AG10803 (cell line): ENCODE measurements at regions not wholly inside any gene's neighbourhood (a gene's known extent, or its start where the extent isn't known, plus 50 kb on each side); places are given as distances from the start of the nearest gene placed in this dataset.

Experiments
- DNase-seq: peaks from one replicate; pipeline ENCODE4 v3.0.0; 2010; ENCODE audit warnings: low read depth
- H3K4me3 ChIP-seq: 2 replicates; pipeline ENCODE4 v1.5.1; 2011; ENCODE audit warnings: mild to moderate bottlenecking, low read length, control low read depth
- CTCF ChIP-seq: conservative IDR thresholded peaks from 2 replicates; pipeline ENCODE4 v1.5.1; 2011; ENCODE audit warnings: mild to moderate bottlenecking, low read length, control low read depth, inconsistent platforms

GRCh38 chr1:60983701-60984061 lies 98.7 kb upstream of the NFIA start:
- H3K4me3 ChIP-seq: no peak overlapping the region
- TF ChIP-seq CTCF: no peak
- DNase-seq: no peak

GRCh38 chr1:60982539-60982938 lies 99.8 kb upstream of the NFIA start:
- H3K4me3 ChIP-seq: no peak overlapping the region
- TF ChIP-seq CTCF: no peak
- DNase-seq: no peak

- no peak for DNase-seq
- H3K4me3 ChIP-seq: no peak overlapping the region
- TF ChIP-seq CTCF: no peak
These were observed 101.0 kb upstream of the NFIA start for GRCh38 chr1:60981357-60981756.

- no peak overlapping the region for H3K4me3 ChIP-seq
- peak; percentile 73 for TF ChIP-seq CTCF
- peak; percentile 37 for DNase-seq
These were observed 103.7 kb upstream of the NFIA start for GRCh38 chr1:60978421-60979357.

GRCh38 chr1:60977661-60978060 lies 104.7 kb upstream of the NFIA start:
- H3K4me3 ChIP-seq: no peak overlapping the region
- DNase-seq: no peak
- TF ChIP-seq CTCF: no peak

- no peak for DNase-seq
- no peak for TF ChIP-seq CTCF
- H3K4me3 ChIP-seq: no peak overlapping the region
These were observed 107.6 kb upstream of the NFIA start for GRCh38 chr1:60974524-60975372.
